ENCODE measurements at regions not wholly inside any gene's neighbourhood (a gene's known extent, or its start where the extent isn't known, plus 50 kb on each side); places are given as distances from the start of the nearest gene placed in this dataset.
A peak's percentile ranks its signal among the peaks of the same experiment; 100 is the strongest.

DNA sequence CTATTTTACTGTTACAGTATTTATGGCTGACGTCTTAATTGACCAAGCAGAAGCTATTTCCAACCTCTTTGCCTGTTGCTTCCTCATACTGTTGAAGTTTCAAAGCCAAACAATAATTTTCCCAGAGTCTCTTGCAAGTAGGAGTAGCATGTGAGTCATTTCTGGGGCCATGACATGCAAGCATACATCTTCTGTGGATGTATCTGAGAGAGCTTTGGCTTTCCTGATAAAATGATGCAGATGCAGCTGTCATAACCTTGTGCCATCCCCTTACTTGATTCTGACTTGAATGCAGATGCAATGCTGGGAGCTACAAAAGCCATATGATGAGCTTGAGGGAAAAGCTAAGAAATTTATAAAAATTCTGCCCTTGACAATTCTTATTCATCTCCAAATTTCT is 243.1 kb upstream of the TENM4 start:
- DNase-seq (ENCODE audit: low read depth, low spot score) = no peak

DNA sequence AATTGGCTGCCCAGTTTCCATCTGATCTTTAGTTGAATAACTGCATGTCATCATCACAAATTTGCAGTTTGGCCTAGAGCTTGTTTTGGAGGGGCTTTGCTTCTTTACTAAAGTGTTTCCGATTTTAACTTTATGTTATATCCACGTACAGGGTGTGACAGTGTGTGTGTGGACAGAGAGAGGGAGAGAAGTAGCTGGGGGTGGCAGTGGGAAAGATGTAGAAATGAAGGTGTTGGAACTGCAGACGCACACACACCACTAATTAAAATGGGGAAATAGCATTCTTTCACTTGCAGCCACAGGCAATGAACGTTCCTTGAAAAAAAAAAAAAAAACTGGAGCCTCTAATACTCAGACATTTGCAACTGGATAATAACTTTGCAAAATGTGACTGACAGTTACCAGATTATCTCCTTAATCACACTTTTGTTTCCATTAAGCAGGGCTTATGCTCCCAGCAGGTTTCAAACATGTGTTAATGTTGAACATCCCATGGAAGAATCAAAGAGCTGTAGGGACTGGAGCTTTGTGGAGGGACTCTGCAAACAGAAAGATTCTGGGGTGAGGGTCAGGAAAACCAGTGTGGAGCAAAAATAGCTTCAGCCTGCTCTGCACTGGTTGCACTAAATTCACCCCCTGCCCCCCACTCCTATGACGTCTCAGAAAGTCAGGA is 238.1 kb upstream of the TENM4 start:
- no peak for DNase-seq (ENCODE audit: low read depth, low spot score)

DNA sequence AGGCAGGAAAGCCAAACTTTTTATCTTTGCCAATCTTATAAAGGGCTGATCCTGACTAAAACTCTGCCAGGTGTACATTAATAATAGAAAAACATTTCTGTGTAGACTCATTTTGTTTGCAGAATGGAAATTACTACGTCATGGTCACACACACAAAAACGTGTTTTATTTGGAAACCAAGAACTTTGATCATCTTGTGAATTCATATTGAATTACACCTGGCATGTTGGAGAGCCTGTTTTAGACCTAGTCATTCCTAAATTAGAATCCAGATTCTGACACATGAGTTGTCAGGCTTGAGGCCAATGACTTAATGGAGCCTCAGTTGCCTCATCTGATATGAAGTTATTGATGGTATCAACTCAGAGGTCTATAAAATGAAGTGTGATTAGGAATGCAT is 235.6 kb upstream of the TENM4 start:
- DNase-seq (ENCODE audit: low read depth, low spot score) = no peak

DNA sequence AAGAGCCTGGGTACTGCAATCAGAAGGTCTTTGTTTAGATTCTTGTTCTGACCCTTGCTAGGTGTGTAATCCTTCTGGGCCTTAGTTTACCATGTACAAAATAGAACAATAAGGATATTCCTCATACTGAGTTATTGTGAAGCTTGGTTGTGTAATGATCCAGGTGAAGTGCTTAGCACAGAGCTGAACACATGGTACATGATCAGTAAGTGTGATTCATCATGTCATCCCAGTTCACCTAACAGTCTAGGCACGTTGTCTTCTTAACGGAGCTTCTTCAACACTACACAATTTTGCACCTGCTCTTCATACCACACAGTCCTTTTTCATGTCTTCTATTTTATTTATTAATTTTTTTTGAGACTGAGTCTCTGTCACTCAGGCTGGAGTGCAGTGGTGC is 234.3 kb upstream of the TENM4 start:
- no peak for DNase-seq (ENCODE audit: low read depth, low spot score)

DNA sequence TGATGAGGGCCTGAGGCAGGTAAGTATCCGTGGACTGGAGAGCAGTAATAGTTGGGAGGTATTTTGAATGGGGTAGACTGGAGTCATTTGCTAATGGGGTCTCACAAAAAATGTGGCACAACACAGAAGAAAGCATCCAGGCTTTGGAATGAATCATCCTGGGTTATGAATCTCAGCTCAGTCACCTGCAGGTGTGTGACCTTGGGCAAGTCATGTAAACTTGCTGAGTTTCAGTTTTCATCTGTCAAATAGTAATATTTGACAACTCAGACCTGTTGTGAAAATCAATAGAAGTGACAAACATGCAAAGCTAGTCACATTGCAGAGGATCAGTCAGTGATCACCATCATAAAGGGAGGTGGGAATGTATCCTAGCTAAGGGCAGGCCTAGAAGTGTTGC is 232.0 kb upstream of the TENM4 start:
- DNase-seq (ENCODE audit: low read depth, low spot score) = no peak

DNA sequence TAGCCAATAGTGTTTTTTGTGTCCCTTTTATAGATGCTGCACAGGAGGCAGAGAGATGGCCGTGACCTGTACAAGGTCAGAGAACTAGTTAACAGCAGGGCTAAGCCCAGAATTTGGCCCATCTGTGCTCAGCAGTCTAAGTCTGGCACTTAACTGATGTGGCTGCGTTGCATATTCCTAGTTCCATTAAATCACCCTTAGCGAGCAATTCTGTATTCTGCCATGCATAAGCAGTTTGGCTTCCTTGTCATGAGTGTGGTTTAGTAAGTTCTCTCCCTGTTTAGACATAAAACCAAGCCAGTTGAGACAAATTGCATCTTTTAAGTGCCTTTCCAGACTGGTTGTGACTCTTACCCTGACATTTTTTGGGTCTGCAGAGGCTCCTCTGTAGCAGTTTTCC is 230.6 kb upstream of the TENM4 start:
- DNase-seq (ENCODE audit: low read depth, low spot score) = no peak

DNA sequence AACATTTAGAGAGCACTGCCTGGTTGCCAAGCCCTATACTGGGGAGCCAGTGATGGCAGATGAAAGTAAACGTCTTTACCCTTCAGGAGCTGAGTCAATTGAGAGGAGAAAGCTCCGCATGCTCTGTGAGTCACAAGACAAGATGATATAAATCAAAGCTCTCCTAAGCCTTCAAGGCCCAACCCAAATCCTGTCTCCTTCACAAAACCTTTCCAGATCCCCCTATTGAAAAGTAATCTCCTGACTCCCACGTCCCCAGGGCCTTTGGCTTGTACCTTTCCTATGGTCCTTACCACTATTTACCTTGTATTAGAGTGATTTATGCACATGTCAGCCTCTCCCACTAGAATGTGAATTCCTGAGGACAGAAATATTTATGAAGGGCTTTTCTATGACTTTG is 230.1 kb upstream of the TENM4 start:
- peak; percentile 41 for DNase-seq (ENCODE audit: low read depth, low spot score)

DNA sequence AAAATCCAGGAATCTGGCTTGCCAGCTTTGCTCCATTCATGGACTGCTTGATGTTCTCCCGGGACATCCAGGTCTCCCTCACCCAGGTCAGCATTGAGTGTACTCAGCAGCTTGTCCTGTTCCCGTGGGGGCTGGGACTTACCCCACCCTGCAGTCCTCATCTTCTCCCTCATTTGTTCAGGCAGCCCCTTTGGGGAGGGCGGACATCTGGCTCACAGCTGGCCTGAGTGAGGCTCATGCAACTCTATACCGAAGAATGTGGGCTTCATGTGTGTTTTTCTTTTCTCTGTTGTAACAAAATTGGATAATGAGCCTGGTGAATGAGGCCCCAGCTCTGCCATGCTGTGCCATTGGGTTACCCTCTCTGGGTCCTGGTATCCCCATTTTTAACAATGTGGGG is 227.7 kb upstream of the TENM4 start:
- DNase-seq (ENCODE audit: low read depth, low spot score) = no peak

DNA sequence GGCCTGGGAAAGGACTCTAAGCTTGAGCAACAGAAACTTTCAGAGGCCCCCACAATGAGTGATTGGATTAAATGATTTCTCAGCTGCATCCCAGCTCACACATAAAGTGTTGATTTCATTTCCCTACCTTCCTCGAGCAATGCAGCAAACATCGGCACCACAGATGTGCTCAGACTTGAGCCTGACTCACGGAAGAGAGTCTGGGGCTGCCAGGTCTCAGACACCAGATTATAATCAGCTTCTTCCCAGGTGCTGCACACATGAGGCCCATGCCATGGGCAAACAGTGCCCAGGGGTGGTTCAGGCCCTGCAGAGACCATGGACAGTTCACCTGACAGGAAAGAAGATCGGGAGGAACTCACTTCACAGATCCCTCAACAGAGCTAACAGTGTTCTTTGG is 226.6 kb upstream of the TENM4 start:
- no peak for DNase-seq (ENCODE audit: low read depth, low spot score)

DNA sequence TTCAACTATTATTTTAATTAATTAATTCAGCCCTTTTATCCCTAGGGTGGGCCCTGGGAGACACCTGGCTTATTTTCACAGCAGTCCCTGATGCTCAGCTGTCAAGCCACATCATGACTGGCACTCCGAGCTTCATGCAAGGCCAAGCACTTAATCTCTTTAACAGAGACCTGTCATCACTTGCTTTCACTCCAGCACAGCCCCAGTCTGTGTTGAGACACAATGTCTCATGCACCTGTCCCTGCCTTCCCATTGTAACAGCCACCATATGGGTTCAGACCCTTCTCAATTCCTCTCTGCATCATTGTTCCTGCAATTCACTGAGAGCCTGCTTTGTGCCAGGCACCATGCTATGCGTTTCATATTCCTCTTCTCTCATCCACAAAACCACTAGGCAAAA is 222.2 kb upstream of the TENM4 start:
- no peak for DNase-seq (ENCODE audit: low read depth, low spot score)

DNA sequence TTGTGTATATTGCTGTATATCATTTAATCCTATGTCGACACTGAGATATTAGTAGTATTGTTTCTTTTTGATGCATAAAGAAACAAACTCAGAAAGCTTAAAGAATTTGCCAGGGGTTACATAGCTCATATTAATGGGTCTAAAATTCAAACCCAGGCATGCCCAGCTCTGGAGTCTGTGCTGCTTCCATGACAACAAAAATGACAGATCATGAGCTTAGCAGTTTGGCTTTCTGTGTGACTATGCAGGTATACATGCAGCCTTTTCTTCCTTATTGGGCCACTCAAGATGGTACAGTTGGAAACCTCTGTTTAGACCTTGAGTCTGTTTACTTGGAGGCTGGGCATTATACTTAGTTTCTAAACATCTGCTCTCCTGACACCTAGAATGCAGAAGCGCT is 220.5 kb upstream of the TENM4 start:
- DNase-seq (ENCODE audit: low read depth, low spot score) = no peak

DNA sequence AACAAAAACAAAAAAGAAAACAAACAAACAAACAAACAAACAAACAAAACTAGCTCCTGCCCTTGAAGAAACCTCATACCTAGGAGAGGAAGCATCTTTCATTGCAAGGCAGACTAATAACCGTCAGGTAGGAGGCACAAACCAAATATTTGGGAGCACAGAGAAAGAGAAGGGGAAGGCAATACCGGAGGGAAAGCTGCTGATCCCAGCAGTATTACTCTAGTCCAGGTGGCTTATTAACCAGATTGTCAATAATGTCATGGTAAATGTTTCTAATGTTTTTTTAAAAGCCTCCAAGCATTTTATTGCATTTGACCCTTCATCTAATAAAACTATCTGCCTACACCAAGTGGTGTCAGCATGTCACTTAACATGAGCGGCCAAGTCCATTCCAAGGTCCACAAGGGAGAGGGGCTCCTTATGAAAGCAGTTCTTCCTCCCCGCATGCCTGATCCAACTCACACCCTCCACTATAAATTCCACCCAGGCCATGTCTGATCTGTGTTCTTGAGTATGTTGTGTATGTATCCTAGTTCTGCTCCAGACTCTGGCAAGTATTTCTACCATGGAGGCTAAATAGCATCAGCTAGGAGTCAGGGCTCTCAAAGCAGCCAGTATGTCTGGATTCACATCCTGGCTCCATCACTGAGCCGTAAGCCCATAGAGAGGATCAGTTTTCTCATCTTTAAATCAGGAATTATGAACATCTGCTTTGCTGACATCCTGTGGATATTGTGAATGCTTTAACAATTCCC is 208.1 kb upstream of the TENM4 start:
- DNase-seq (ENCODE audit: low read depth, low spot score) = no peak

DNA sequence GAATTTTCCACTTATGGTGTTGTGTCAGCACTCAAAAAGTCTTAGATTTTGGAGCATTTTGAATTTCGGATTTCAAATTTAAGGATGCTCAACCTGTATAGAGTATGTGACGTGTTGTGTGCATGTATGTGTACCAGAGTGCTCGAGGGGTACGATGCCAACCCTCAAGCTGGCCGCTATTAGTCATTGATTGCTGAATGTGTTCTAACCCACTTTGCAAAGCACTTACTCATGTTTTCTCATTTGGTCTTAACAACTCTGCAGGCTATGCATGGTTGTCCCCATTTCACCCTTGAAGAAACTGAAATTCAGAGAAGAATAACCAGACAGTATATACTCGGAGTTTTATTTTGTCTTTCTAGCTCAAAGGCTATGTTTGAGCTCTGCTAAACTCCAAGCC is 196.4 kb upstream of the TENM4 start:
- no peak for DNase-seq (ENCODE audit: low read depth, low spot score)

DNA sequence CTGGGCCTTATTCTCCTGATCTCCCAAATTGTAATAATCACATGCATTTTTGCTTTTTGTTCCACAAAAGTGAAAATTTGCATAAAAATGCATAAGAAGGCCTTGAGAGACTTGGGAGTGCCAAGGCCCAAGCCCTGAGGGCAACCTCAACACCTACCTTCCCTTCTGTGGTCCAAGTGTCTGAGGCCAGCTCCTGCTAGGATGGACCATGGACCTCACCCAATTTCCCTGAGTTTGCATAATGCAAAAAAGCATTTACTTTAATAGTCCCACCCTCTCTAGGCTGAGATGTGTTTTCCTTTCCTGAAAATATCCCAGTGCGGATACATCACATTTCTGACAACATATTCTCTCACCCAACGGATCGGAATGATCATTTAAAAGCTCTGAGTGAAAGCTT is 194.1 kb upstream of the TENM4 start:
- DNase-seq (ENCODE audit: low read depth, low spot score) = no peak

DNA sequence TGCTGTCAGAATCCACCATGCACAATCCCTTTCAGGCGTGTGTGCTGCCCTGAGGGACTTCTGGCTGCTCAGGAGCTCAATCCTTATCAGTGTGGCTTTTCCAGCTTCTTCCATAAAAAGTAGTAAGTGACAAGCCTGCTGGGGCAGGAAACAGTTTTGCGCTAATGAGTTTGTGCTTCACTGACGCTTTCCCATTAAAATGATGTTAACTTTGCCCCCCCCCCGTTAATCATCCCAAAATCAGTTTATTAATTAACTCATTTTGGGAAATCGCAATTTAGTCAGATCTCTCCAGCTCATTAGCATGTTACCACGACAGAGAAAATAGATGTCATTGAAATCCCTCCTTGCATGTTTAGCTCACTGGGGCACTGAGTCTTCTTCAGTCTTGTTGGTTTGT is 186.5 kb upstream of the TENM4 start:
- no peak for DNase-seq (ENCODE audit: low read depth, low spot score)

DNA sequence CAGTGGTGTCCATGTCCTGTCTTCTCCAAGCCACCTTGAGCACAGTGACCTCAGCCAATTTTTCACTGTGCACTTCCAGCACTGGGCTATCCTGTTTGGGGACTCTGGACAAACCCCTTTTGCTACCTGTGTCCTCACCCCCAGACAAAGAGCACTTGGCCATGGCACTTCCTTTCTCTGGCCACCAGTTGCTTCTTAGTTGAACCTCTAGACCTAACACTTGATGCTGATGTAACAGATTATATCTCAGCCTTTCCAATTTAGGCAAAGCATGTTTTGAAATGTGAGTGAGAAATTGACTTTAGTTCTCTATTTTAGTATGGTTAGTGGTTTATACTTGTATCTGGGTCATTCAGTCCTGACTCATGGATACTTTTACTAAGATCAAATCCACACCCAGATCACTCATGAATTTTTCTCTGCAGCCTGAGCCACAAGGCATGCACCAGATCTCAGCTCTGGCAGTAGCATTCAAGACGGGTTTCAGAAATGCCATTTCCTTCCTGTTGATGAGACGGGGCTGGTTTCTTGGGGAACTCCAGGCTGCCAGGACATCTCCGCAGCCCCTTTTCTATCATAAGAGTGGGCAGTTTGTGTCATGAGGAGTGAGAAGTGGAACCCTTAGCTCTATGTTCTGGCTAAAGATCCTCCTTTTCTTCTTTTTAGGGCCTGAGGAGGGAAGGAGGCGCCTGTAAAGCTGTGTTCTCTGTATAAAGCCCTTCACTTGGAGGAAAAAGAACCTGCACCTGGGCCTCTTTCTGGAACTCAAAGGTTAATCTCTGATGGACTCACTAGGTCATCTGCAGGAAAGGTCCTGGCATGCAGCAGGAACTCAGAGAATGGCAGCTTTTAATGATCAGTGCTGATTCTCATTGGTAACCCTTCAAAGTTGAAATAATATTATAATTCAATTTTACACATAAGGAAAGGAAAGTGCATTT is 185.6 kb upstream of the TENM4 start:
- no peak for DNase-seq (ENCODE audit: low read depth, low spot score)

DNA sequence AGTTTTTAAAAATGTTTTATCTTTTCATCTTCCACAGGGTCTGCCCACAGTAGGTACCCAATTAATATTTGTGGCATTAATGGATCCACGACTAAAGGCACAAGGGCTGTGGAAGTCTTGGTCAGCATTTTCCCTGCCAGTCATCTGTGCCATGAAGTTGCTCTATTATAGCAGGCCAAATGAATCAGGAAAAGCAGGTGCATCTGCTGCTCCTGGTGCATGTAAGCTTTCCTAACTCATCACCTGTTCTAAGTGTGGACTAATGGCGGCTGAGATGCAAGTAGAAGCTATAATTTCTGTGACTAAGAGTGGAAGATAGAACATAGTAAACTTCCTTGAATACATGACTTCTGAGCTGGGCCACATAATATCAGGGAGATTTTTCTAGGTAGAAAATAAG is 182.5 kb upstream of the TENM4 start:
- no peak for DNase-seq (ENCODE audit: low read depth, low spot score)

DNA sequence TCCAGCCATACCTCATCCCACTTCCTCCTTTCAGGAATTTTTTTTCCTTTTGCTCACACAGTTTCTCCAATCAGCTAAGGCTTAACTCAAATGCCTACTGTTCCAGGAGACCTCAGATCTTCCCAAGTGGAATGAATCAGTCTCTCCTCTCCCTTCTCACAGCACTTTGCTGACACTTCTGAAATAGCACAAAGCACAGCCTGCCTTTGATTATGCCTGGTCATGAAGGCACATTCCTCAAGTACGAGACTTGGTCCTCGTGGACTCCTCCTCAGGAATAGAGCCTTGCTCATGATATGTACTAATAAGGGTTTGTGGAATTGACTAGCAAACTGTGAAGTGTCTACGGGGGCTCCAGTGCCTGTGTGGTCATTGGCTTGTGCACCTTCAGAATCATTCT is 176.7 kb upstream of the TENM4 start:
- DNase-seq (ENCODE audit: low read depth, low spot score) = no peak

DNA sequence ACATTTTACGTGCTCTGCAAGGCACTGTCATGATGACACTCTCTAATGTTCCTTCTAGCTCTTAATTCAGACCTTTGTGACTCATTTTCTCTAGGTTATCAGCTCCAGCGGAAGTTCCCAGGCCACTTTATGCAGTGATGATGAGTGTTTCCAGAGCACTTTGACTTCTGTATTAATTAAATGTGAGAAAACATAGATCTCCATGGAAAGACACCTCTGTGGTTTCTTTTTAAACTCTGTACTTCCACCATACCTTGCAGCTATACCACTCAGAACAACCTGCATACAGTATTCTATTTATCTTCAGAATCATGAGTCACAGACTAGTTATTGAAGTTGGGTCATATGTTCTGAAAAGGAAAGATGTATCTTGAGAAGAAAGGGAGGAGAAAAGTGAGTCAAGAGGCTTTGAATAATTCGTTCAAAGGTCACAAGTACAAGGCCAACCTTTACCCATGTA is 175.6 kb upstream of the TENM4 start:
- DNase-seq (ENCODE audit: low read depth, low spot score) = no peak

DNA sequence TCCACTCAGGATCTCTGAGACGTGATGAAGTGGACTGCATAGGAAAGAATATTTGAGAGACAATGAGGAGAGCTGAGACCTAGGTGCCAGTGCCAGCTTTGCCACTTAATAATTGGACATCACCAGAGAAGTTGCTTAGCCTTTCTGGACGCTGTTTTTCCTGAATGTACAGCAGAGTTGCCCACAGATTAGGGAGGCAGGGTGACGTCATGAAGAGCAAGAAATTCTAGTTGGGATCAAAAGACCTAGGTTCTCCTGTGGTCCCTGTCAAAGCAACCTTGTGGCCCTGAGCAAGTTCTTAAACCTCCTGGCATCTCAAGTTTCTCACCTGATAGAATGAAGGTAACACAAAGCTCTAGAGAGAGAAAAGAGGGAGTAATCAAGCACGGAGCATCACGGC is 174.6 kb upstream of the TENM4 start:
- no peak for DNase-seq (ENCODE audit: low read depth, low spot score)

DNA sequence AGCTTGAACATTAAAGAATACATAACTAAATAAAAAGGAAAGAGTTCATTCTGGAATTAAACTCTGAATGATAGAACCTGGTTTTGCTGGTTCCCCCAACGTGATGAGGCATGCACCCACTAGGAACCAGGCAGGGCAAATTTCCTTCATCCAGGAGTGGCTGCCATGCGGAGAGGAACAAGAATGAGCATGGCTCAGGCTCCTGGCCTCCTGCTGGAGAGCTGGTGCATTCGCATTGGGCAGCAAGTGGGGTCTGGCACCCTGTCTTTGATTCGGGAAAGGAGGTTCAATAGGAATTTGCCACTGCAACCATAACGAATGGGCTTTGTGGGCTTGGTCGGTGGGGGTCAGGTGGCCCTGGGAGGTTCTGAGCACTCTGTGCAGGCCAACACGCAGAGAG is 169.8 kb upstream of the TENM4 start:
- no peak for DNase-seq (ENCODE audit: low read depth, low spot score)

DNA sequence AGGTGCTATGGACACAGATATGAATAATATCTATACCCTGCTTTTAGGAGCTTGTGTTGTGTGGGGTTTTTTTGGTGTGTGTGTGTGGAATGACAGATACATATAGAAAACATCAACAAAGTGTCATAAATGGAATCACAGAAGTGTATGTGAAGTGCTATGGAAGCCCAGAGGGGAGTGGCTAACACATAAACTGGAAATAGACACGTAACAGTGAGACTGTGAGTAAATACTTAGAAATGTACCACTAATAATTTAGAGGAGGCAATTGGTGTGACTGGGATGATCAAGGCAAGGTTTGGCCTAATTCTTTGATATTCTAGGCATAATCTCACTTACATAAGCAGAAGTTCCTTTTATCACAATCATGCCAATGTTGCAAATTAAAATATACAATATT is 169.3 kb upstream of the TENM4 start:
- no peak for DNase-seq (ENCODE audit: low read depth, low spot score)
